ENCODE measurements at regions not wholly inside any gene's neighbourhood (a gene's known extent, or its start where the extent isn't known, plus 50 kb on each side); places are given as distances from the start of the nearest gene placed in this dataset.

GRCh38 chr7:134378562-134378961 lies 61.8 kb upstream of the SLC35B4 start:
- TF ChIP-seq CTCF (IDR thresholded peaks at IDR 0.05; ENCODE audit: low read depth, low read length) (no peak), EZH2phosphoT487 (IDR thresholded peaks at IDR 0.05; ENCODE audit: low read depth) (no peak)
